ENCODE measurements at regions not wholly inside any gene's neighbourhood (a gene's known extent, or its start where the extent isn't known, plus 50 kb on each side); places are given as distances from the start of the nearest gene placed in this dataset.

- TF ChIP-seq EZH2 (IDR thresholded peaks at IDR 0.05; ENCODE audit: borderline replicate concordance) (no peak), CTCF (IDR thresholded peaks at IDR 0.05; ENCODE audit: poor library complexity) (peak; percentile 56)
- H3K4me2 ChIP-seq: no peak overlapping the region
- no peaks in the 10 kb centered on the region for H4K20me1 ChIP-seq (ENCODE audit: insufficient read depth, poor library complexity, severe bottlenecking)
- H2AFZ ChIP-seq: no peak overlapping the region
- no peaks in the 10 kb centered on the region for H3K27me3 ChIP-seq
- WGBS (ENCODE audit: low lambda C conversion rate, missing lambda C conversion rate): 60% methylated on average over 8 of the region's 8 CpGs
- H3K27ac ChIP-seq: no peak overlapping the region
- peaks cover 3% of the 10 kb centered on the region for H3K4me1 ChIP-seq (ENCODE audit: insufficient read depth)
- no peaks in the 10 kb centered on the region for H3K9me2 ChIP-seq (replicated peaks; ENCODE audit: insufficient read depth)
- H3K36me3 ChIP-seq (replicated peaks; ENCODE audit: insufficient read depth, low read depth): no peaks in the 10 kb centered on the region
- no peaks in the 10 kb centered on the region for H3K9me3 ChIP-seq (ENCODE audit: low read depth)
- no peak overlapping the region for H3K4me3 ChIP-seq
- no peaks in the 10 kb centered on the region for H3K79me2 ChIP-seq
- DNase-seq (ENCODE audit: low spot score): peak; percentile 49
These were observed 85.6 kb downstream of the CD8B2 start for GRCh38 chr2:106572541-106573450.

GRCh38 chr2:106573773-106574172, 86.6 kb downstream of the CD8B2 start:
- peaks cover 3% of the 10 kb centered on the region for H3K4me1 ChIP-seq (ENCODE audit: insufficient read depth)
- H3K4me3 ChIP-seq: no peak overlapping the region
- no peaks in the 10 kb centered on the region for H3K27me3 ChIP-seq
- H3K79me2 ChIP-seq: no peaks in the 10 kb centered on the region
- H2AFZ ChIP-seq: no peak overlapping the region
- TF ChIP-seq EZH2 (IDR thresholded peaks at IDR 0.05; ENCODE audit: borderline replicate concordance): no peak
- no peak for TF ChIP-seq CTCF (IDR thresholded peaks at IDR 0.05; ENCODE audit: poor library complexity)
- no peak for TF ChIP-seq EZH2phosphoT487 (IDR thresholded peaks at IDR 0.05; ENCODE audit: low read depth, severe bottlenecking, unreplicated experiment)
- no peaks in the 10 kb centered on the region for H3K9me2 ChIP-seq (replicated peaks; ENCODE audit: insufficient read depth)
- H3K27ac ChIP-seq: no peak overlapping the region
- H3K4me2 ChIP-seq: no peak overlapping the region
- no peak for DNase-seq (ENCODE audit: low spot score)
- no peaks in the 10 kb centered on the region for H3K36me3 ChIP-seq (replicated peaks; ENCODE audit: insufficient read depth, low read depth)
- no peaks in the 10 kb centered on the region for H3K9me3 ChIP-seq (ENCODE audit: low read depth)
- H4K20me1 ChIP-seq (ENCODE audit: insufficient read depth, poor library complexity, severe bottlenecking): no peaks in the 10 kb centered on the region

GRCh38 chr2:106575955-106576354, 88.8 kb downstream of the CD8B2 start:
- peak; percentile 56 for DNase-seq (ENCODE audit: low spot score)
- no peaks in the 10 kb centered on the region for H3K36me3 ChIP-seq (replicated peaks; ENCODE audit: insufficient read depth, low read depth)
- H3K79me2 ChIP-seq: no peaks in the 10 kb centered on the region
- H3K27me3 ChIP-seq: no peaks in the 10 kb centered on the region
- 14% methylated on average over 4 of the region's 6 CpGs for WGBS (ENCODE audit: low lambda C conversion rate, missing lambda C conversion rate)
- H4K20me1 ChIP-seq (ENCODE audit: insufficient read depth, poor library complexity, severe bottlenecking): no peaks in the 10 kb centered on the region
- H3K4me3 ChIP-seq: no peak overlapping the region
- H3K27ac ChIP-seq: no peak overlapping the region
- TF ChIP-seq CTCF (IDR thresholded peaks at IDR 0.05; ENCODE audit: poor library complexity) (no peak), EZH2phosphoT487 (IDR thresholded peaks at IDR 0.05; ENCODE audit: low read depth, severe bottlenecking, unreplicated experiment) (no peak), EZH2 (IDR thresholded peaks at IDR 0.05; ENCODE audit: borderline replicate concordance) (no peak)
- no peaks in the 10 kb centered on the region for H3K9me3 ChIP-seq (ENCODE audit: low read depth)
- H3K4me2 ChIP-seq: no peak overlapping the region
- no peaks in the 10 kb centered on the region for H3K9me2 ChIP-seq (replicated peaks; ENCODE audit: insufficient read depth)
- H2AFZ ChIP-seq: no peak overlapping the region
- peaks cover 3% of the 10 kb centered on the region for H3K4me1 ChIP-seq (ENCODE audit: insufficient read depth)

All from hepatocyte (in vitro differentiated cells).